HG03439 (cell line): ENCODE measurements at regions not wholly inside any gene's neighbourhood (a gene's known extent, or its start where the extent isn't known, plus 50 kb on each side); places are given as distances from the start of the nearest gene placed in this dataset.
"Not testable (repeated sequence)": the region's sequence is repeated elsewhere in the genome, so short reads cannot be mapped to it uniquely, and the experiment has no call there.

Experiments used
- ATAC-seq: cut with Tn5 transposase; IDR thresholded peaks from one replicate; pipeline ENCODE4 v1.9.1; 2021; ENCODE audit warnings: mild to moderate bottlenecking, moderate library complexity; ENCODE audit not compliant: unreplicated experiment

DNA sequence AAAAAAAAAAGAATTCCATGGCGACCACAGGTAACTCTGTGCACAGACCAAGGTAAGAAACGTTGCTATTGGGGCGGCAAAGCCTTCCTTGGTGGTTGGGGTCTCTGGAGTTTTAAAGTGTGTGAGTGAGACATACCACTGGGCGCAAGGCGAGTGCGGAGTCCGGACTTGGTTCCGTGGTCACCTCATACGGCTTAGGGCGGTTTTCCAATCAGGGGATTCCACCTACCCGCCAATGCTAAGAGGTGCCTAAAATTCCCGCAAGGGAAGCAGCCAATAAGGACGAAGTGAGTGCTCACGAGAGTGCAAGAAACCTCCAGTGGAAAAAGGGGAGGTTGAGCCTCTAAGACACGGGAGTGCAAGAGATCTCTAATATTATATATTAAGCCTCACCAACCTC, 68.6 kb upstream of the PRSS16 start:
- ATAC-seq: no peak

DNA sequence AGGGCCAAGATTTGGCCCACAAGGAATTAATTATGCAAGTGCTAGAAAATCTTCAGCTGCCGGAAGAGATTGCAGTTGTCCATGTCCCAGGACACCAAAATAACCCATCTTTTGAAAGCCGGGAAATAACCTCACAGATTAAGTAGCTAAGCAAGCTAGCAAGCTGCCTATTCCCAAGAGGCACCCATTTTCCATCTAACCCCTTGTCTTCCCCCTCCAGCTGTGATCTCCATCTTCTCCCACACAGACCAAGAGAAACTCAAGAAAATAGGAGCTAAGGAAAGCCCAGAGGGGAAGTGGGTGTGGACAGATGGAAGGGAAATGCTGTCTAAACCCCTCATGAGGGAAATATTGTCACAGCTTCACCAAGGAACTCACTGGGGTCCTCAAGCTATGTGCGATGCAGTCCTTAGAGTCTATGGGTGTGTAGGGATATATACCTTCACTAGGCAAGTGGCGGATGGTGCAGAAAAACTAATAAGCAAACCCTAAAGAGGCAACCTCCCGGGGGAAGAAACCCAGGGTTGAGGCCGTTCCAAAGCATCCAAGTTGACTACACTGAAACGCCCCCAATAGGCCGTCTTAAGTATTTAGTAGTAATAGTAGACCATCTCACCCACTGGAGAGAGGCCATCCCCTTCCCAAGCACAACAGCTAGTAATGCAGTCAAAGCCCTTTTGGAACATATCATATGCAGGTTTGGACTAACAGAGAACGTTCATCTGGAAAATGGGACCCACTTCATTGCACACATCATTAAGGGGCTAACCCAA, 64.3 kb upstream of the PRSS16 start:
- ATAC-seq: no peak

DNA sequence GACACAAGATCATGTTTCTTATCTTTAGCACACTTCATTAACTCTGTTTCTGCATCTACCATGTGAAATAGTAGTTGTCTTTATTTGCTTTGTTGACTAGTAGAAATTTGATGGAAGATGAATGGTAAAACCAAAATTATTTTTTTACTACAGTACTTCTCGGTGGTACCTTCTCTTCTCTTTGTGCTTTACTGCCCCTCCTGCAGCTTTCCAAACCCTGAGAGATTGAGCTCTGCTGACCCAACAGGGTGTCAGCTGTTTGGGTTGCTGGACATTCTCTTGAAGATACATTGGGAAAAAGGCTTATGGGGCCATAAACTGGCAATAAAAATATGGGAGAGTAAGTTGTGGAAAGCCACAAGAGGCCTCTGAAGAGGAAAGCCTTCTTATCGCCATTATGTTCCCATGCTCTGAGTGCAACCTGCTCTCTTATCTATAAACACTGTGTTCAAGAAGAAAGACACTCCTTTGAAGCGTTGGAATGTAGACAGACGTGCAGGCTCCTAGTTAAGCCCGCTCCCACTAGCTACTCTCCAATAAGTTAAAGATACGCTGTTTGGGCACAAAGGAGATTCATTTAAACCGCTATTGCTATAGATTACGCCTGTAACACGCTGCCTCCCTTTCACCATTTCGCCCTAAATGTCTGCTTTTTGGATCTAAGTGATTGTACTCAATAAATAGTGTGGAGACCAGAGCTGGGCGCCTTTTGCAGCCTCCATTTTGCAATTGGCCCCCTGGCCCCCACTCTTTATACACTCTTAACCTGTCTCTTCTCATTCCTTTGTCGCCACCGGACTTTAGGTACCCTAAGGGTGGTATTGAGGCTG, 60.1 kb upstream of the PRSS16 start:
- no peak for ATAC-seq

DNA sequence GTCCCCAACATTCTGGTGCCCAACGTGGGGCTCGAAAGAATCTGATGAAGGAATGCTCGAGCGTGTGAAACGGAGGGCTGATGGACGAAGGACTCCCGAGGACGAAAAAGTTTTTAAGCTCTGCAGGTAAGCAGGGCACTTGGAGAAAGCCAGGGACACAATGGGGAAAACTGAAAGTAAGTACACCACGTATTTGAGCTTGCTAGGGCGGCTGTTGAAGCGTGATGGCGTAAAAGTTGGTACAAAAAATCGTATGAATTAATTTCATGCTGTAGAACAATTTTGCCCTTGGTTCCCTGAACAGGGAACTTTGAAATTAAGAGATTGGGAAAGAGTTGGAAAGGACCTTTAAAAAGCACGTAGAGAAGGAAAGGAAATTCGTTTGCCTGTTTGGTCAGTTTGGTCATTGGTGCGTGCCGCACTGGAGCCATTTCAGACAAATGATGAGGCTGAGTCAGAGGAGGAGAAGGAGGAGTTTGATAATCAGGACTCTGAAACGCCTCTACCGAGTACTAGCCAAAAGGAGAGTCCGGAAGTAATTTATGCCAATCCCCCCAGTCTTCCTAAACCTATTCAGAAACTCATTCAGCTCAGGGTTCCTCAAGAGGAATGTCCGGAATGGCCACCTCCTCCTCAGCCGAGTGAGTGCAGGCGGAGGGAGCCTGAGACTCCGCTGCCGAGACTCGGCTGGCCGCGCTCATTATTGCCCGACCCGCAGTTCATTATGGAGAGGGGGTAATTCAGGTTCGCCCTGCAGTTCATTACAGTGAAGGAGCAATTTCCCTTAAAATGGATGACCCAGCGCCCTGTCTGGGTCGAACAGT, 59.2 kb upstream of the PRSS16 start:
- ATAC-seq: peak; percentile 74

DNA sequence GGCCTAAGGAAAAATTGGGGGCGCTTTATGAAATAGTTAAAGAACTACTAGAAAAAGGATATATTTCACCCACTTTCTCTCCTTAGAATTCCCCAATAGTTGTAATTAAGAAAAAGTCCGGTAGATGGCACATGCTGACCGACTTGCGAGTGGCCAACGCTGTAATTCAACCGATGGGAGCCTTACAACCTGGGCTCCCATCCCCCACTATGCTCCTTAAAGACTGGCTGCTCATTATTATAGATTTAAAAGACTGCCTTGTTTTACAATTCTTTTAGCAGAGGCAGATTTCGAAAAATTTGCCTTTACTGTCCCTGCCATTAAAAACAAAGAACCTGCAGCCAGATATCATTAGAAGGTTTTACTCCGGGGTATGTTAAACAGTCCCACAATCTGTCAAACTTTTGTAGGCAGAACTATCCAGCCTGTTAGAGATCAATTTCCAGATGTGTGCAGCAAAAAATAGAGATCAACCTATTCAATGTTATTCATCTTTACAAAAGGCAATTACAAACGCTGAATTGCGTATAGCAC, 58.5 kb upstream of the PRSS16 start:
- ATAC-seq: peak; percentile 88

DNA sequence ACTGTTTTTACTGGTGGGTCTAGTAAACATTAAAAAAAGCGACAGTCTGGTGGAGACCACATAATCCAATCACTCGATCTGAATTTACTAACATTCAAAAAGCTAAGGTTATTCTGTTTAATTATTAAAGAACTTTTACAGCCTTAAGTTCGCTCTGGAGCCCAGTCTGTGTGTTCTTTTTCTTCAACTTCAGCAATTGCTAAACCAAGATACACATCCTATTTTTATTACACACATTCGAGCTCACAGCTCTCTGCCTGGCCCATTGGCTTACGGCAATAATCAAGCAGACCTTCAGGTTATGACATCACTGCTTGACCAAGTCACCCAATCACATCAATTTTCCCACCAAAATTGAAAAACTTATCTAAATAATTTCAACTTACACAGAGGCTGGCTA, 57.4 kb upstream of the PRSS16 start:
- ATAC-seq: no peak

DNA sequence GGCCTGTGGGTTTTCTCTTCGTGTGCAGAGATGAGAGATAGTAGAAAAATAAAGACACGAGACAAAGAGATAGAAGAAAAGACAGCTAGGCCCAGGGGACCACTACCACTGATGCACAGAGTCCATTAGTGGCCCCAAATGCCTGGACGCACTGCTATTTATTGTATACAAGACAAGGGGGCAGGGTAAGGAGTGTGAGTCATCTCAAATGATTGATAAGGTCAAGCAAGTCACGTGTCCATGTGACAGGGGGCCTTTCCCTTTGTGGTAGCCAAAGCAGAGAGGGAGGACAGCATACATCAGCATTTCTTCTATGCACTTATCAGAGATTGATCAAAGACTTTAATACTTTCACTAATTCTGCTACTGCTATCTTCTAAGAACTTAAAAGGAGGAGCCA, 53.0 kb upstream of the PRSS16 start:
- not testable (repeated sequence) for ATAC-seq

DNA sequence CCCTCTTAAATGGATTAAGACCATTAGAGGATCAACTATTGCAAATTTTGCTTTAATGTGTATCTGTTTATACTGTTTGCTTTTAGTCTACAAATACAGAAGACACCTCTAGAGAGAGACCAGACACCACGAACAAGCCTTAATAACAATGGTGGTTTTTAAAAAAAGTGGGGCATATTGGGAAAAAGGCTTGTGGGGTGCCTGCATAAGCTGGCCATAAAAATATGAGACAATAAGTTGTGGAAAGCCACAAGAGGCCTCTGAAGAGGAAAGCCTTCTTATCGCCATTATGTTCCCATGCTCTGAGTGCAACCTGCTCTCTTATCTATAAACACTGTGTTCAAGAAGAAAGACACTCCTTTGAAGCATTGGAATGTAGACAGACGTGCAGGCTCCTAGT, 52.0 kb upstream of the PRSS16 start:
- not testable (repeated sequence) for ATAC-seq
